Skeletal muscle tissue (tissue), 3 donors: ENCODE measurements at regions not wholly inside any gene's neighbourhood (a gene's known extent, or its start where the extent isn't known, plus 50 kb on each side); places are given as distances from the start of the nearest gene placed in this dataset.

Experiments used
- H3K27ac ChIP-seq: one replicate; pipeline ENCODE4 v1.7.0; 2013; ENCODE audit warnings: mild to moderate bottlenecking, low read depth, low read length, inconsistent platforms
- H3K27me3 ChIP-seq, 3 donors: one replicate each; pipeline ENCODE4 v1.7.0; 2013; ENCODE audit warnings: low read length in 3 of 3; ENCODE audit not compliant: control insufficient read depth in 3 of 3, insufficient read depth in 3 of 3
- H3K36me3 ChIP-seq, 3 donors: one replicate each; pipeline ENCODE4 v1.7.0; 2013; ENCODE audit warnings: low read length in 3 of 3; ENCODE audit not compliant: control insufficient read depth in 3 of 3, insufficient read depth in 3 of 3
- H3K4me1 ChIP-seq, 3 donors: one replicate each; pipeline ENCODE4 v1.7.0; 2013; ENCODE audit warnings: low read length in 3 of 3, mild to moderate bottlenecking in 3 of 3; ENCODE audit not compliant: control insufficient read depth in 3 of 3, insufficient read depth in 3 of 3
- H3K4me3 ChIP-seq, 3 donors: one replicate each; pipeline ENCODE4 v1.7.0; 2013; ENCODE audit warnings: low read length in 3 of 3
- H3K9ac ChIP-seq, 3 donors: one replicate each; pipeline ENCODE4 v1.7.0; 2013; ENCODE audit warnings: low read length in 3 of 3, mild to moderate bottlenecking in 3 of 3, moderate library complexity in 2 of 3, low read depth in 1 of 3
- H3K9me3 ChIP-seq, 3 donors: one replicate each; pipeline ENCODE4 v1.7.0; 2013; ENCODE audit warnings: low read length in 3 of 3; ENCODE audit not compliant: control insufficient read depth in 3 of 3
- donor health status: Osteomylitis.

GRCh38 chr5:5079876-5080275, 60.3 kb upstream of the ADAMTS16 start:
- Histone ChIP-seq H3K36me3 (no peaks in the 10 kb centered on the region), H3K9ac (no peak overlapping the region), H3K4me3 (no peak overlapping the region), H3K4me1 (no peaks in the 10 kb centered on the region), H3K9me3 (no peaks in the 10 kb centered on the region), H3K27ac (no peak overlapping the region), H3K27me3 (peaks cover 0 to 3% (median 0%) of the 10 kb centered on the region in 3 donors)

GRCh38 chr5:5080790-5081189, 59.3 kb upstream of the ADAMTS16 start:
- H3K27me3 ChIP-seq, result peaks cover 0 to 3% (median 0%) of the 10 kb centered on the region in 3 donors
- H3K9me3 ChIP-seq, result no peaks in the 10 kb centered on the region
- no peaks in the 10 kb centered on the region for H3K36me3 ChIP-seq
- H3K27ac ChIP-seq, result no peak overlapping the region
- no peaks in the 10 kb centered on the region for H3K4me1 ChIP-seq
- H3K9ac ChIP-seq, result no peak overlapping the region
- no peak overlapping the region for H3K4me3 ChIP-seq

DNA sequence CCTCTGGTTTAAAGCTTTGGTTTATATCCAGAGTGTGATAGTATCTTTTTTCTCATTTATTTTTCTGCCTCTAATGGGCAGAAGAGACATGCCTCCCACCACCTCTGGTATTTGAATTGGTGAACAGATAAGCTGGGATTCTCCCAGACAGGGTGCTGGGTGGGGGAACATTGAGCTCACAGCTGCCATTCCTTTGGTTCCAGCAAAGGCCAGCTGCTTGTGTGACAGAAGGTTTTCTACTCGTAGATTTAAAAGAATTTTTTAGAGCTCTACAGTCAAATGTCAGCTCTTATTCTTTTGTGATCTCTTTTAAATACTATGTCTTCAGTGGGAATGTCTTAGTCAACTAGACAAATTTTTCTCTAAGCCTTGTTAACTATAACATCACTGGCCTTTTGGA, 54.7 kb upstream of the ADAMTS16 start:
- Histone ChIP-seq H3K27ac (no peak overlapping the region), H3K9me3 (no peaks in the 10 kb centered on the region), H3K27me3 (no peaks in the 10 kb centered on the region), H3K4me3 (no peak overlapping the region), H3K36me3 (no peaks in the 10 kb centered on the region), H3K4me1 (no peaks in the 10 kb centered on the region), H3K9ac (no peak overlapping the region)

GRCh38 chr5:5089895-5090649, 50.1 kb upstream of the ADAMTS16 start:
- Histone ChIP-seq H3K9me3 (no peaks in the 10 kb centered on the region), H3K4me3 (no peak overlapping the region), H3K36me3 (no peaks in the 10 kb centered on the region), H3K9ac (no peak overlapping the region), H3K27me3 (no peaks in the 10 kb centered on the region), H3K27ac (no peak overlapping the region), H3K4me1 (no peaks in the 10 kb centered on the region)
